BLaER1 (cell line): ENCODE measurements at regions not wholly inside any gene's neighbourhood (a gene's known extent, or its start where the extent isn't known, plus 50 kb on each side); places are given as distances from the start of the nearest gene placed in this dataset.
"Not testable (repeated sequence)": the region's sequence is repeated elsewhere in the genome, so short reads cannot be mapped to it uniquely, and the experiment has no call there.

Source experiments
- H3K27ac ChIP-seq: shearing (Covaris generic); formaldehyde crosslinking; 2 replicates; pipeline ENCODE4 v1.8.1; 2022
- H3K27me3 ChIP-seq: shearing (Covaris generic); formaldehyde crosslinking; 2 replicates; pipeline ENCODE4 v1.8.1; 2022
- H3K36me3 ChIP-seq: shearing (Covaris generic); formaldehyde crosslinking; 2 replicates; pipeline ENCODE4 v1.8.1; 2022
- H3K4me1 ChIP-seq: shearing (Covaris generic); formaldehyde crosslinking; 2 replicates; pipeline ENCODE4 v1.8.1; 2022
- H3K4me2 ChIP-seq: shearing (Covaris generic); formaldehyde crosslinking; 2 replicates; pipeline ENCODE4 v1.8.1; 2022
- H3K4me3 ChIP-seq: shearing (Covaris generic); formaldehyde crosslinking; 2 replicates; pipeline ENCODE4 v1.8.1; 2022
- H3K9ac ChIP-seq: shearing (Covaris generic); formaldehyde crosslinking; 2 replicates; pipeline ENCODE4 v1.8.1; 2022
- H3K9me3 ChIP-seq: shearing (Covaris generic); formaldehyde crosslinking; 2 replicates; pipeline ENCODE4 v1.8.1; 2022
- H4K20me1 ChIP-seq: shearing (Covaris generic); formaldehyde crosslinking; 2 replicates; pipeline ENCODE4 v1.8.1; 2022
- Cebpa-rat ChIP-seq: shearing (Covaris generic); IDR thresholded peaks from 2 replicates; pipeline ENCODE4 v1.8.1; 2022

DNA sequence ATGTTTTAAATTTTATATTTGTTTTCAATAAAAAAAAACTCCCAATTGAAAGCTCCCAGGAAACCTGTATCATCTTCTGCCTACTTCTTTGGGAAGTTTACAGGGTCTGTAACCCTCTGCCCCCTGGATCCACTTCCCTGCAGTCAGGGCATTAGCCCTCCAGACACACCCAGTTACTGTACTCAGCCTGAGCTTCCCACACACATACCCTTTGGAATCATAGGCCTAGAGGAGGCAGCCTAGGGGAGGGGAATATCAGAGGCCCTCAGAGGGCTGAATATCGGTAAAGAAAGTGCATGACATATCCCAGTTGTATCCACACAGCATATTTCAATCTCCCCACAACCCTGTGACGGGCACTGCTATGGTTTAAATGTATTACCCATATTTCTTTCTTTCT, 56.2 kb upstream of the TFPI start:
- not testable (repeated sequence) for H3K27me3 ChIP-seq, H4K20me1 ChIP-seq, H3K4me2 ChIP-seq, H3K4me1 ChIP-seq, H3K9me3 ChIP-seq, H3K9ac ChIP-seq, H3K4me3 ChIP-seq, H3K36me3 ChIP-seq, H3K27ac ChIP-seq

DNA sequence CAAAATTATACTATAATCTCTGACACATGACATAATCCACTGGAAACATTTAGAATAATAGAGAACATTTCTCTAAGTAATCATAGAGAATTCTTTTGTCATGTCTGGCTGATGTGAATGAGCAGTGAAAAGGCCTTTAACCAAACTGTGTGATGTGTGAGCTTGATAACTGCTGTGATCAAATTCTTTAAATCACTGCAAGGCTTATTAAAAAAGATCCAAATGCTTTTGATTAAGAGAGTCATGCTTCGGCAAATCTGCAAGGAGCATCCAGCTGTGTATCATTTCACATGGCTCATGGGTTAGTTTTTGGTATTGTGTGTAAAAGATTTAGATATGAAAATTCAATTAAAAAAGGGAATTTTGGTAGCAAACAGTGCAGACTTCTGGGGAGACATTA, 58.6 kb upstream of the TFPI start:
- no peaks in the 10 kb centered on the region for H3K36me3 ChIP-seq
- H3K4me1 ChIP-seq: no peaks in the 10 kb centered on the region
- H3K9me3 ChIP-seq: no peaks in the 10 kb centered on the region
- no peaks in the 10 kb centered on the region for H3K27me3 ChIP-seq
- no peak overlapping the region for H3K9ac ChIP-seq
- H4K20me1 ChIP-seq: no peaks in the 10 kb centered on the region
- TF ChIP-seq Cebpa-rat: no peak
- no peak overlapping the region for H3K27ac ChIP-seq
- H3K4me3 ChIP-seq: no peak overlapping the region
- H3K4me2 ChIP-seq: no peak overlapping the region

DNA sequence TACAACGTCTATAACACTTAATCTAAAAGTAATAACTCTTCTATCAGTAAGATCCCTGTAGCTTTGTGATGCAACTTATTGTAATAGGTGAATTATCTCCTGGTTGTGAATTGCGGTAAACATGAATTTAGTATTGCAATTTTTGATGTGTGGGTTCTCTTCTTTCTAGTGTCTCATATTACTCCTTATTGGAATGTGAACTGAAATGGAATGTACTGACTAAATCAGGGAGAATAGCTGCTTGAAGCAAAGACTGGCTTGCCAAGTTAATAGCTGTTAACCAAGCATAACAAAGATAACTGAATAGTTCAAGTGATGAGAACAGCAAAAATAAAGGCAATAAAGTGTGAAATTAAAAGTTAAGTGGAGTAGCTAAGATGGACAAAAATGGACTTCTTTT, 60.5 kb upstream of the TFPI start:
- TF ChIP-seq Cebpa-rat: no peak
- H4K20me1 ChIP-seq: no peaks in the 10 kb centered on the region

DNA sequence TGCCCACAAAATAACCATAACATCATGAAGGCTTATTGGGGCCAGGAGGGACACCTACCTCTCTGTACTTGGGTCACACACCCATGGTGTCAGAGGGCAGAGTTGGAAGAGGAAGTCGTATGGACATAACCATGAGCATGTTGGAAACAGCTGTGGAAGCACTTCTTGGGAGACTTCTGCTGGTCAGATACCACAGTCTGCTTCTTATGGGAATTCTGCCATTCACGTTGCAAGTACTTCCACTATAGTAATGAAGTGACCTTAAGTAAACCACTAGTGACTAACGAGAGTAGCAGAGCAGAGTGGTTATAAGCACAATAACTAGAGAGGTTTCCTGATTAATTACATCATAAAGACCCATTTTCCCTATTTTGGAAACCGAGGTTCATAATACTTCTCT, 61.1 kb upstream of the TFPI start:
- no peak for TF ChIP-seq Cebpa-rat
- no peaks in the 10 kb centered on the region for H3K9me3 ChIP-seq
- H3K4me2 ChIP-seq: no peak overlapping the region
- no peaks in the 10 kb centered on the region for H3K27me3 ChIP-seq
- no peaks in the 10 kb centered on the region for H3K4me1 ChIP-seq
- H3K9ac ChIP-seq: no peak overlapping the region
- H3K36me3 ChIP-seq: no peaks in the 10 kb centered on the region
- no peak overlapping the region for H3K4me3 ChIP-seq
- no peaks in the 10 kb centered on the region for H4K20me1 ChIP-seq
- H3K27ac ChIP-seq: no peak overlapping the region

More for the DNA sequence above, 60.5 kb upstream of the TFPI start:
- Histone ChIP-seq H3K36me3 (no peaks in the 10 kb centered on the region), H3K4me2 (no peak overlapping the region), H3K4me3 (no peak overlapping the region), H3K9me3 (no peaks in the 10 kb centered on the region), H3K27ac (no peak overlapping the region), H3K9ac (no peak overlapping the region), H3K27me3 (no peaks in the 10 kb centered on the region), H3K4me1 (no peaks in the 10 kb centered on the region)

DNA sequence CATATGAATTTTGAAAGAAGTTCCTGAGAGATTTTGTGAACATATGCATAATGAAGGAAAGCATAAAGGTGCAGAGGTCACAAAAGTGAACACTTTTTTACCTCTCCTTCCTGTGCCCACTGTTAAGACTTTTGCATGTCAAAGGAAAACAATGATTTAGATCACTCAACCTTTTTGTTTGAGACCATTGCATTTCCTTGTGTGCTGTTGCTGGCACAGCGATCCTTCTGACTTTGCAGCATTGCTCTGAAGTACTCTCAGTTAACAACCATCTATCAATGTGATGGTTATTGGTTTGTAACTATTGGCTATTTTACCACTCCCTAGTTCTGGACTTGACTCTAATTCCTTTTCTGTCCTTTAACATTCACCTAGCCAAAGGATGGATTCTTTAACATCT, 61.7 kb upstream of the TFPI start:
- TF ChIP-seq Cebpa-rat: no peak
- Histone ChIP-seq H3K27me3 (no peaks in the 10 kb centered on the region), H4K20me1 (no peaks in the 10 kb centered on the region), H3K4me1 (no peaks in the 10 kb centered on the region), H3K4me2 (no peak overlapping the region), H3K4me3 (no peak overlapping the region), H3K9ac (no peak overlapping the region), H3K27ac (no peak overlapping the region), H3K36me3 (no peaks in the 10 kb centered on the region), H3K9me3 (no peaks in the 10 kb centered on the region)

DNA sequence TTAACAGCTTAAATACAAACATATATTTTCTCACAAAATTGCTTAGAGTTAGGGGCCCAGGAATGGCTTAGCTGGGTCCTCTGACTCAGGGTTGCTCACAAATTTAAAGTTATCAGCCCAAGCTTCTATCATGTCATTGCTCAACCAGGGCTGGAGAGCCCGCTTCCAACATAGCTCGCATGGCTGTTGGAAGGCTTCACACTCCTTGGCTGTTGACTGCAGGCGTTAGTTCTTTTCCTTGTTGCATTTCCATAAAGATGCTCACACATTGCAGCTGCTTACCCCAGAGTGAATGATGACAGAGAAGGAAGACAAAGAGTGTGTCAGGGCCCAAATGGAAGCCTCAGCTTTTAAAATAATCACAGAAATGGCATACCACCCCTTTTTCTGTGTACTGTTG, 62.9 kb upstream of the TFPI start:
- Histone ChIP-seq H3K9me3 (no peaks in the 10 kb centered on the region), H3K4me1 (no peaks in the 10 kb centered on the region), H3K27me3 (no peaks in the 10 kb centered on the region), H3K36me3 (no peaks in the 10 kb centered on the region), H3K4me2 (no peak overlapping the region), H3K9ac (no peak overlapping the region), H3K4me3 (no peak overlapping the region), H3K27ac (no peak overlapping the region), H4K20me1 (no peaks in the 10 kb centered on the region)
- TF ChIP-seq Cebpa-rat: no peak

DNA sequence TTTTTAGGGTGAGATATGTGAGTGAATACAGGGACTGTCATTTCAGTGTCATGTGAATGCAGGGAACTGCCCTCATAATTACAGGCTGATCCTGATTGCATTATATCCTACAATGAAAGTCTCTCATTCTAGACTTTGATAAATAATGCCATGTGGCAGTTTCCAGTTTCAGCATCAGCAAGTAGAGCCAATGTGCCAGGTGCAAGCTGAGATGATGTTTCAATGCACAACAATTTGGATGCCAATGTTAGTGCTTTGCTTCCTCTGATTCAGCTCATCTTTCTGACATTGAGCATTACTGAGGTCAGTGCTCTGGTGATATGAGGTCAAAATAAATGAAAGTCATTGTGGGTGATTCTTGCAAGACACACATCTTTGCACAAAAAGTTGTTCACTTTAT, 63.7 kb upstream of the TFPI start:
- no peak overlapping the region for H3K4me3 ChIP-seq
- no peaks in the 10 kb centered on the region for H3K36me3 ChIP-seq
- H3K4me2 ChIP-seq: no peak overlapping the region
- H3K27ac ChIP-seq: no peak overlapping the region
- H3K9ac ChIP-seq: no peak overlapping the region
- H3K27me3 ChIP-seq: no peaks in the 10 kb centered on the region
- no peak for TF ChIP-seq Cebpa-rat
- no peaks in the 10 kb centered on the region for H4K20me1 ChIP-seq
- no peaks in the 10 kb centered on the region for H3K9me3 ChIP-seq
- H3K4me1 ChIP-seq: no peaks in the 10 kb centered on the region

DNA sequence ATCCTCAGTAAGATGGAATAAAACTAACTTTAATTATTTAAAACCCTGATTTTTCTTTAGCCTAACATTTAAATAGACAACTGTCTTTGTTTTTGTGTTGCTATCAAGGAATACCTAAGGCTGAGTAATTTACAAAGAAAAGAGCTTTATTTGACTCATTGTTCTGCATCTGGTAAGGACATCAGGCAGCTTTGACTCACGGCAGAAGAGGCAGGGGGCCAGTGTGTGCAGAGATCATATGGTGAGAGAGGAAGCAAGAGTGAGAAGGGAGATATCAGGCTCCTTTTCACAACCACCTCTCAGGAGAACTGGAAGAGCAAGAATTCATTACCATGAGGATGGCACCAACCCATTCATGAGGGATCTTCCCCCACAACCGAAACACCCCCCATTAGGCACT, 64.6 kb upstream of the TFPI start:
- no peaks in the 10 kb centered on the region for H3K9me3 ChIP-seq
- no peak overlapping the region for H3K9ac ChIP-seq
- H3K36me3 ChIP-seq: no peaks in the 10 kb centered on the region
- H3K27ac ChIP-seq: no peak overlapping the region
- TF ChIP-seq Cebpa-rat: no peak
- no peak overlapping the region for H3K4me3 ChIP-seq
- H4K20me1 ChIP-seq: no peaks in the 10 kb centered on the region
- no peak overlapping the region for H3K4me2 ChIP-seq
- no peaks in the 10 kb centered on the region for H3K27me3 ChIP-seq
- H3K4me1 ChIP-seq: no peaks in the 10 kb centered on the region

DNA sequence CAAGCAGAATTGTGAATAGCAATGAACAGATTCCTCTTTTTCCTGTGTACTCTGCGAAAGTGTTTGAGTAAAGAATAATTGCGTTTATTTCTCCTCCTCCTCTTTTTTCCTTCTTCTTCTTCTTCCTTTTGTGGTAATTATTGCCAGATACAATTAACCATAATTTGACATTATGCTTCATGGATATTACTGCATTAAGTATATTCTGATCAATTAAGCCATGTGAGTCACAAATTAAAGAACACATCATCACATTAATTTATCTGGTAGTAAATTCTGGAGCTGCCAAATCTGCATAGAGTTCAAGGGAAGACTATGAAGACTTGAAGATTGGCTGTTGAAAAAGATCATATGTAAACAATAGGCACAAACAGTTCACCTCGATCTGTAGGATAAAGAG, 72.9 kb upstream of the TFPI start:
- H3K9me3 ChIP-seq: no peaks in the 10 kb centered on the region
- no peak overlapping the region for H3K9ac ChIP-seq
- H3K4me1 ChIP-seq: no peaks in the 10 kb centered on the region
- no peak for TF ChIP-seq Cebpa-rat
- no peak overlapping the region for H3K4me3 ChIP-seq
- no peaks in the 10 kb centered on the region for H4K20me1 ChIP-seq
- H3K36me3 ChIP-seq: no peaks in the 10 kb centered on the region
- H3K27ac ChIP-seq: no peak overlapping the region
- H3K4me2 ChIP-seq: no peak overlapping the region
- H3K27me3 ChIP-seq: no peaks in the 10 kb centered on the region

DNA sequence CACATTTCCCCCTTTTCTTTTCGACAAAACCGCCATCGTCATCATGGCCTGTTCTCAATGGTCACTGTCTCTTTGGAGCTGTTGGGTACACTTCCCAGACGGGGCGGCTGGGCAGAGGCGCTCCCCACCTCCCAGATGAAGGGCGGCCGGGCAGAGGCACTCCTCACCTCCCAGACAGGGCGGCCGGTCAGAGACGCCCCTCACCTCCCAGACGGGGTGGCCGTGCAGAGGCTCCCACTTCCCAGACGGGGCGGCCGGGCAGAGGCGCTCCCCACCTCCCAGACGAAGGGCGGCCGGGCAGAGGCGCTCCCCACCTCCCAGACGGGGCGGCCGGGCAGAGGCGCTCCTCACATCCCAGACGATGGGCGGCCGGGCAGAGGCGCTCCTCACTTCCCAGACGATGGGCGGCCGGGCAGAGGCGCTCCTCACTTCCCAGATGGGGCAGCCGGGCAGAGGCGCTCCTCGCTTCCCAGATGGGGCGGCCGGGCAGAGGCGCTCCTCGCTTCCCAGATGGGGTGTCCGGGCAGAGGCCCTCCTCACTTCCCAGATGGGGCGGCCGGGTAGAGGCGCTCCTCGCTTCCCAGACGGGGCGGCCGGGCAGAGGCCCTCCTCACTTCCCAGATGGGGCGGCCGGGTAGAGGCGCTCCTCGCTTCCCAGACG, 82.6 kb upstream of the TFPI start:
- H3K9me3 ChIP-seq, H3K9ac ChIP-seq, H3K4me3 ChIP-seq, H4K20me1 ChIP-seq, H3K27ac ChIP-seq, H3K4me1 ChIP-seq, H3K4me2 ChIP-seq, H3K36me3 ChIP-seq, H3K27me3 ChIP-seq: not testable (repeated sequence)

DNA sequence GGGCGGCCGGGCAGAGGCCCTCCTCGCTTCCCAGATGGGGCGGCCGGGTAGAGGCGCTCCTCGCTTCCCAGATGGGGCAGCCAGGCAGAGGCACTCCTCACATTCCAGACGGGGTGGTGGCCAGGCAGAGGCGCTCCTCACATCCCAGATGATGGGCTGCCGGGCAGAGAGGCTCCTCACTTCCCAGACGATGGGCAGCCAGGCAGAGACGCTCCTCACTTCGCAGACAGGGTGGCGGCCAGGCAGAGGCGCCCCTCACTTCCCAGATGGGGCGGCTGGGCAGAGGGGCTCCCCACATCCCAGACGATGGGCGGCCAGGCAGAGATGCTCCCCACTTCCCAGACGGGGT, 83.1 kb upstream of the TFPI start:
- not testable (repeated sequence) for H3K27me3 ChIP-seq

DNA sequence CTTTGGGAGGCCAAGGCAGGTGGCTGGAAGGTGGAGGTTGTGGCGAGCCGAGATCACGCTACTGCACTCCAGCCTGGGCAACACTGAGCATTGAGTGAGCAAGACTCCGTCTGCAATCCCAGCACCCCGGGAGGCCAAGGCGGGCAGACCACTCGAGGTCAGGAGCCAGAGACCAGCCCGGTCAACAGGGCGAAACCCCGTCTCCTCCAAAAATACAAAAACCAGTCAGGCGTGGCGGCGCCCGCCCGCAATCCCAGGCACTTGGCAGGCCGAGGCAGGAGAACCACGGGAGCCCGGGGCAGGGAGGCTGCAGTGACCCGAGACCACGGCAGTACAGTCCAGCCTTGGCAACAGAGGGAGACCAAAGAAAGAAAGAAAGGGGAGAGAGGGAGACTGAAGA, 83.5 kb upstream of the TFPI start:
- not testable (repeated sequence) for H3K4me3 ChIP-seq, H3K27me3 ChIP-seq, H3K36me3 ChIP-seq, H3K9ac ChIP-seq, H3K4me1 ChIP-seq, H3K27ac ChIP-seq, H4K20me1 ChIP-seq, H3K4me2 ChIP-seq, H3K9me3 ChIP-seq

More for the DNA sequence above, 83.1 kb upstream of the TFPI start:
- not testable (repeated sequence) for H4K20me1 ChIP-seq, H3K36me3 ChIP-seq, H3K4me3 ChIP-seq, H3K27ac ChIP-seq, H3K9me3 ChIP-seq, H3K4me1 ChIP-seq, H3K4me2 ChIP-seq, H3K9ac ChIP-seq
